ENCODE measurements at regions not wholly inside any gene's neighbourhood (a gene's known extent, or its start where the extent isn't known, plus 50 kb on each side); places are given as distances from the start of the nearest gene placed in this dataset.
"Not testable (repeated sequence)": the region's sequence is repeated elsewhere in the genome, so short reads cannot be mapped to it uniquely, and the experiment has no call there.

GRCh38 chr6:19892260-19892659, 55.1 kb downstream of the ID4 start:
- H3K27me3 ChIP-seq (ENCODE audit: low read depth): no peaks in the 10 kb centered on the region
- no peaks in the 10 kb centered on the region for H3K36me3 ChIP-seq (replicated peaks)
- H3K9me3 ChIP-seq: no peaks in the 10 kb centered on the region
- no peak for DNase-seq (ENCODE audit: low spot score in 2 of 2)
- in situ Hi-C loops (cut with MboI; ENCODE audit: low sequenced_read_pairs): no loop called here
- no peak overlapping the region for H3K4me3 ChIP-seq
- H3K4me1 ChIP-seq: no peaks in the 10 kb centered on the region

- in situ Hi-C loops (cut with MboI; ENCODE audit: low sequenced_read_pairs): no loop called here
- H3K4me1 ChIP-seq: no peaks in the 10 kb centered on the region
- H3K4me3 ChIP-seq: no peak overlapping the region
- no peaks in the 10 kb centered on the region for H3K9me3 ChIP-seq
- no peaks in the 10 kb centered on the region for H3K27me3 ChIP-seq (ENCODE audit: low read depth)
- no peak for DNase-seq (ENCODE audit: low spot score in 2 of 2)
- H3K36me3 ChIP-seq (replicated peaks): no peaks in the 10 kb centered on the region
These were observed 58.9 kb downstream of the ID4 start for GRCh38 chr6:19895866-19896692.

- in situ Hi-C loops (cut with MboI; ENCODE audit: low sequenced_read_pairs): no loop called here
These were observed 59.5 kb downstream of the ID4 start for GRCh38 chr6:19896693-19897010.

GRCh38 chr6:19898141-19898740, 61.1 kb downstream of the ID4 start:
- Histone ChIP-seq H3K27me3 (ENCODE audit: low read depth) (no peaks in the 10 kb centered on the region), H3K4me3 (no peak overlapping the region), H3K4me1 (no peaks in the 10 kb centered on the region), H3K36me3 (replicated peaks) (no peaks in the 10 kb centered on the region), H3K9me3 (no peaks in the 10 kb centered on the region)
- DNase-seq (ENCODE audit: low spot score in 2 of 2): no peak
- in situ Hi-C loops (cut with MboI; ENCODE audit: low sequenced_read_pairs): no loop called here

More at GRCh38 chr6:19896693-19897010, 59.5 kb downstream of the ID4 start:
- Histone ChIP-seq H3K27me3 (ENCODE audit: low read depth) (no peaks in the 10 kb centered on the region), H3K4me1 (no peaks in the 10 kb centered on the region), H3K36me3 (replicated peaks) (no peaks in the 10 kb centered on the region), H3K4me3 (no peak overlapping the region), H3K9me3 (no peaks in the 10 kb centered on the region)
- no peak for DNase-seq (ENCODE audit: low spot score in 2 of 2)

GRCh38 chr6:19902201-19902600, 65.0 kb downstream of the ID4 start:
- no peaks in the 10 kb centered on the region for H3K27me3 ChIP-seq (ENCODE audit: low read depth)
- no peaks in the 10 kb centered on the region for H3K36me3 ChIP-seq (replicated peaks)
- in situ Hi-C loops (cut with MboI; ENCODE audit: low sequenced_read_pairs): no loop called here
- H3K4me1 ChIP-seq: no peaks in the 10 kb centered on the region
- no peaks in the 10 kb centered on the region for H3K9me3 ChIP-seq
- H3K4me3 ChIP-seq: no peak overlapping the region
- DNase-seq (ENCODE audit: low spot score in 2 of 2): no peak

- in situ Hi-C loops (cut with MboI; ENCODE audit: low sequenced_read_pairs); H3K9me3 ChIP-seq; H3K4me1 ChIP-seq; H3K27me3 ChIP-seq (ENCODE audit: low read depth); DNase-seq (ENCODE audit: low spot score in 2 of 2); H3K36me3 ChIP-seq (replicated peaks); H3K4me3 ChIP-seq: not testable (repeated sequence)
These were observed 67.2 kb downstream of the ID4 start for GRCh38 chr6:19904408-19904807.

GRCh38 chr6:19905584-19905983, 68.4 kb downstream of the ID4 start:
- no peaks in the 10 kb centered on the region for H3K36me3 ChIP-seq (replicated peaks)
- no peak overlapping the region for H3K4me3 ChIP-seq
- H3K4me1 ChIP-seq: no peaks in the 10 kb centered on the region
- in situ Hi-C loops (cut with MboI; ENCODE audit: low sequenced_read_pairs): no loop called here
- no peaks in the 10 kb centered on the region for H3K9me3 ChIP-seq
- DNase-seq (ENCODE audit: low spot score in 2 of 2): no peak
- H3K27me3 ChIP-seq (ENCODE audit: low read depth): no peaks in the 10 kb centered on the region

GRCh38 chr6:19906171-19906570, 69.0 kb downstream of the ID4 start:
- H3K4me1 ChIP-seq: no peaks in the 10 kb centered on the region
- H3K9me3 ChIP-seq: no peaks in the 10 kb centered on the region
- H3K27me3 ChIP-seq (ENCODE audit: low read depth): no peaks in the 10 kb centered on the region
- no peak overlapping the region for H3K4me3 ChIP-seq
- in situ Hi-C loops (cut with MboI; ENCODE audit: low sequenced_read_pairs): no loop called here
- H3K36me3 ChIP-seq (replicated peaks): no peaks in the 10 kb centered on the region
- DNase-seq (ENCODE audit: low spot score in 2 of 2): no peak

GRCh38 chr6:19911223-19911622, 74.1 kb downstream of the ID4 start:
- no peak for DNase-seq (ENCODE audit: low spot score in 2 of 2)
- H3K27me3 ChIP-seq (ENCODE audit: low read depth): no peaks in the 10 kb centered on the region
- in situ Hi-C loops (cut with MboI; ENCODE audit: low sequenced_read_pairs): no loop called here
- no peaks in the 10 kb centered on the region for H3K36me3 ChIP-seq (replicated peaks)
- no peak overlapping the region for H3K4me3 ChIP-seq
- H3K9me3 ChIP-seq: no peaks in the 10 kb centered on the region
- no peaks in the 10 kb centered on the region for H3K4me1 ChIP-seq

- Histone ChIP-seq H3K4me1 (no peaks in the 10 kb centered on the region), H3K9me3 (no peaks in the 10 kb centered on the region), H3K36me3 (replicated peaks) (no peaks in the 10 kb centered on the region), H3K27me3 (ENCODE audit: low read depth) (no peaks in the 10 kb centered on the region), H3K4me3 (no peak overlapping the region)
- DNase-seq (ENCODE audit: low spot score in 2 of 2): no peak
- in situ Hi-C loops (cut with MboI; ENCODE audit: low sequenced_read_pairs): no loop called here
These were observed 81.3 kb downstream of the ID4 start for GRCh38 chr6:19918436-19918835.

GRCh38 chr6:19921786-19922185, 84.6 kb downstream of the ID4 start:
- Histone ChIP-seq H3K4me3 (no peak overlapping the region), H3K27me3 (ENCODE audit: low read depth) (no peaks in the 10 kb centered on the region), H3K4me1 (no peaks in the 10 kb centered on the region), H3K9me3 (no peaks in the 10 kb centered on the region), H3K36me3 (replicated peaks) (no peaks in the 10 kb centered on the region)
- in situ Hi-C loops (cut with MboI; ENCODE audit: low sequenced_read_pairs): no loop called here
- no peak for DNase-seq (ENCODE audit: low spot score in 2 of 2)

- in situ Hi-C loops (cut with MboI; ENCODE audit: low sequenced_read_pairs): no loop called here
- DNase-seq (ENCODE audit: low spot score in 2 of 2): no peak
- Histone ChIP-seq H3K9me3 (no peaks in the 10 kb centered on the region), H3K4me3 (no peak overlapping the region), H3K27me3 (ENCODE audit: low read depth) (no peaks in the 10 kb centered on the region), H3K36me3 (replicated peaks) (no peaks in the 10 kb centered on the region), H3K4me1 (no peaks in the 10 kb centered on the region)
These were observed 88.4 kb downstream of the ID4 start for GRCh38 chr6:19925533-19925932.

- Histone ChIP-seq H3K4me3 (no peak overlapping the region), H3K36me3 (replicated peaks) (no peaks in the 10 kb centered on the region)
- in situ Hi-C loops (cut with MboI; ENCODE audit: low sequenced_read_pairs): no loop called here
These were observed 91.3 kb downstream of the ID4 start for GRCh38 chr6:19928461-19928860.

GRCh38 chr6:19929312-19929711, 92.1 kb downstream of the ID4 start:
- H3K36me3 ChIP-seq (replicated peaks): no peaks in the 10 kb centered on the region
- no peaks in the 10 kb centered on the region for H3K9me3 ChIP-seq
- in situ Hi-C loops (cut with MboI; ENCODE audit: low sequenced_read_pairs): no loop called here
- no peak for DNase-seq (ENCODE audit: low spot score in 2 of 2)
- no peak overlapping the region for H3K4me3 ChIP-seq
- H3K27me3 ChIP-seq (ENCODE audit: low read depth): no peaks in the 10 kb centered on the region
- no peaks in the 10 kb centered on the region for H3K4me1 ChIP-seq

More at GRCh38 chr6:19928461-19928860, 91.3 kb downstream of the ID4 start:
- Histone ChIP-seq H3K27me3 (ENCODE audit: low read depth) (no peaks in the 10 kb centered on the region), H3K4me1 (no peaks in the 10 kb centered on the region), H3K9me3 (no peaks in the 10 kb centered on the region)
- no peak for DNase-seq (ENCODE audit: low spot score in 2 of 2)
